ENCODE measurements at regions not wholly inside any gene's neighbourhood (a gene's known extent, or its start where the extent isn't known, plus 50 kb on each side); places are given as distances from the start of the nearest gene placed in this dataset.

- no peaks in the 10 kb centered on the region for H3K27me3 Mint-ChIP-seq (ENCODE audit: insufficient read depth)
- no peak for DNase-seq (ENCODE audit: low spot score)
- intact Hi-C loops (cut with micrococcal nuclease): no loop called here
- no peak overlapping the region for H3K4me3 Mint-ChIP-seq
- H3K36me3 Mint-ChIP-seq (ENCODE audit: low read depth): no peaks in the 10 kb centered on the region
- H3K9me3 Mint-ChIP-seq: no peaks in the 10 kb centered on the region
- H3K4me1 Mint-ChIP-seq (ENCODE audit: low read depth): no peaks in the 10 kb centered on the region
- H3K27ac Mint-ChIP-seq: no peak overlapping the region
Observed at GRCh38 chrX:129247642-129248041, 275.6 kb downstream of the SMARCA1 start.

DNA sequence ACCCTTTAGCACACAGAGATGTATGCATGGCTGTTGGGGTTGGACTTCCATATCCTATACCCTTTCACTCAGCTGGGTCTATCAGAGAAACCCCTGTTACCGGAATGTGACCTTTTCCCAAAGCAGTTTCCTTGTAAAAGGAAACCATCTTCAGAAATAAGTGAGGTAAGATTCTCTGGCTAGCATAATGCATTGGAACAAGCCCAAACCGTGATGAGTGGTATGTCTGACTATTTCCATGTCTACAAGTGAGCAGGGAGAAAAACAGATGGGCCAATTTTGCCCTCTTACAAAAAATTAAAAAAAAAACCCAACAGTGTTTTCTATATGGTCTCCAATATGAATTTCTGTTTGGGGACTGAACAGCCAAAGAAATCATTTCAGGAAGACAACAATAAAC lies 283.9 kb downstream of the SMARCA1 start:
- DNase-seq (ENCODE audit: low spot score): no peak
- Mint-ChIP-seq H3K9me3 (no peaks in the 10 kb centered on the region), H3K27ac (no peak overlapping the region), H3K36me3 (ENCODE audit: low read depth) (no peaks in the 10 kb centered on the region), H3K4me1 (ENCODE audit: low read depth) (no peaks in the 10 kb centered on the region), H3K27me3 (ENCODE audit: insufficient read depth) (no peaks in the 10 kb centered on the region), H3K4me3 (no peak overlapping the region)
- intact Hi-C loops (cut with micrococcal nuclease): no loop called here

GRCh38 chrX:129238011-129238410 lies 285.3 kb downstream of the SMARCA1 start:
- Mint-ChIP-seq H3K27ac (no peak overlapping the region), H3K4me1 (ENCODE audit: low read depth) (no peaks in the 10 kb centered on the region), H3K27me3 (ENCODE audit: insufficient read depth) (no peaks in the 10 kb centered on the region), H3K36me3 (ENCODE audit: low read depth) (no peaks in the 10 kb centered on the region), H3K9me3 (no peaks in the 10 kb centered on the region), H3K4me3 (no peak overlapping the region)
- intact Hi-C loops (cut with micrococcal nuclease): no loop called here
- no peak for DNase-seq (ENCODE audit: low spot score)

DNA sequence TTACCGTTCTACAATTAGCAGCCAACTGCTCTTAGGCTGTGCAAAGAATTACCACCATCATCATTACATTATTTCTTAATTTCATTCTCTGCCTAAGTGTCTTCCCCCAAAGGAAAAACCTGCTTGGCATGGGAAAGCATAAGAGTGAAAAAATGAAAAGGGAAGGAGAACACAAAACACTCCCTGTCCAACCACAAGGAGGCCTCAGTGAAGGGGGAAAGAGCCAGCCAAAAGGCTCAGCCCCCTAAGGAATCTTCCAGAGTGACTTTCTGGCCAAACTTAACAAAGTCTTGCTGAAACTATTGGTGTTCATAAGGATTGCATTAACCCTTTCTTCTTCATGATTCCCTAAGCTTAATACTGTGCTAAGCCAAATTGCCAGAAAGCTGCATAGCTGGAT lies 287.4 kb downstream of the SMARCA1 start:
- Mint-ChIP-seq H3K27ac (no peak overlapping the region), H3K9me3 (no peaks in the 10 kb centered on the region), H3K27me3 (ENCODE audit: insufficient read depth) (no peaks in the 10 kb centered on the region), H3K36me3 (ENCODE audit: low read depth) (no peaks in the 10 kb centered on the region), H3K4me1 (ENCODE audit: low read depth) (no peaks in the 10 kb centered on the region), H3K4me3 (no peak overlapping the region)
- DNase-seq (ENCODE audit: low spot score): no peak
- intact Hi-C loops (cut with micrococcal nuclease): no loop called here

- Mint-ChIP-seq H3K4me1 (ENCODE audit: low read depth) (no peaks in the 10 kb centered on the region), H3K9me3 (no peaks in the 10 kb centered on the region)
- no peak for DNase-seq (ENCODE audit: low spot score)
Observed at GRCh38 chrX:129233786-129234185, 289.5 kb downstream of the SMARCA1 start.

GRCh38 chrX:129230850-129231512 lies 292.3 kb downstream of the SMARCA1 start:
- Mint-ChIP-seq H3K36me3 (ENCODE audit: low read depth) (no peaks in the 10 kb centered on the region), H3K27me3 (ENCODE audit: insufficient read depth) (no peaks in the 10 kb centered on the region), H3K4me3 (no peak overlapping the region), H3K4me1 (ENCODE audit: low read depth) (no peaks in the 10 kb centered on the region), H3K9me3 (no peaks in the 10 kb centered on the region), H3K27ac (no peak overlapping the region)
- DNase-seq (ENCODE audit: low spot score): no peak
- intact Hi-C loops (cut with micrococcal nuclease): no loop called here

More at GRCh38 chrX:129233786-129234185, 289.5 kb downstream of the SMARCA1 start:
- Mint-ChIP-seq H3K27me3 (ENCODE audit: insufficient read depth) (no peaks in the 10 kb centered on the region), H3K36me3 (ENCODE audit: low read depth) (no peaks in the 10 kb centered on the region), H3K4me3 (no peak overlapping the region), H3K27ac (no peak overlapping the region)
- intact Hi-C loops (cut with micrococcal nuclease): no loop called here

DNA sequence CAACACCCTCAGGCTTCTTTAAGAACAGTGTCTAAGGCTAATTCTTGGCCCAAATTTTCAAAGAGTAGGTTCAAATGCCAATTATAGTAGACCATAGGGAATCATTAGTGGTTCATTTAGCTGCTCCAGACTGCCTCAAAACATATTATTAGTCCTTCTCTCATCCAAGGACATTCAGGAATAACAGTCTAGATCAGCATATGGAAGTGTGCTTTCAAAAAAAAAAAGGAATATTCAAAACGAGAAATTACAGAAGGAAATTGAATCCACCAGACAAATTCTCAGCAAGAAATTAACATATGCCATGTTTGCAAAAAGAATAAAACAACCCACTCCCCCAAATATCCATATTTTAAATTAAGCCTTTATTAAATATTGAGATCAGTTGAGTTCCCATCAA lies 293.1 kb downstream of the SMARCA1 start:
- intact Hi-C loops (cut with micrococcal nuclease): no loop called here
- Mint-ChIP-seq H3K27ac (no peak overlapping the region), H3K9me3 (no peaks in the 10 kb centered on the region), H3K36me3 (ENCODE audit: low read depth) (no peaks in the 10 kb centered on the region), H3K4me1 (ENCODE audit: low read depth) (no peaks in the 10 kb centered on the region), H3K4me3 (no peak overlapping the region), H3K27me3 (ENCODE audit: insufficient read depth) (no peaks in the 10 kb centered on the region)
- no peak for DNase-seq (ENCODE audit: low spot score)

DNA sequence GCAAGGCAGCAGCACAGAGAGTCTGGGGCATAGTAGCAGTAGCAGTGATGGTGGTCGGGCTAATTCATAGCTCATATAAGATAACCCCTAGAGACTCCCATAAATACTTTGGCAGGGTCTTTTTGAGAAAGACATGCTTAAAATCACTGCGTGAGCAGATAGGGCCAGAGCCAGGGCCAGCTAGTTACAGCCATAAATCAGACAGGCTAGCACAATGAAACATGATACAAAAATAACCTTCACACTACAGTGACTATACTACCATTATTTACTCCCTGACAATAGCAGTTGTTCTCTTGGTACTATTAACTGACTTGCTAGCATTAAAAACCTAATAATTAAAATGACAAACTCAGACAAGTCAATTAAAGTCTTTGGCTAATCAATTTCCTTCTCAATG lies 295.9 kb downstream of the SMARCA1 start:
- peaks cover 3% of the 10 kb centered on the region for H3K27me3 Mint-ChIP-seq (ENCODE audit: insufficient read depth)
- intact Hi-C loops (cut with micrococcal nuclease): no loop called here
- H3K36me3 Mint-ChIP-seq (ENCODE audit: low read depth): no peaks in the 10 kb centered on the region
- no peaks in the 10 kb centered on the region for H3K9me3 Mint-ChIP-seq
- H3K27ac Mint-ChIP-seq: no peak overlapping the region
- no peaks in the 10 kb centered on the region for H3K4me1 Mint-ChIP-seq (ENCODE audit: low read depth)
- H3K4me3 Mint-ChIP-seq: no peak overlapping the region
- no peak for DNase-seq (ENCODE audit: low spot score)

DNA sequence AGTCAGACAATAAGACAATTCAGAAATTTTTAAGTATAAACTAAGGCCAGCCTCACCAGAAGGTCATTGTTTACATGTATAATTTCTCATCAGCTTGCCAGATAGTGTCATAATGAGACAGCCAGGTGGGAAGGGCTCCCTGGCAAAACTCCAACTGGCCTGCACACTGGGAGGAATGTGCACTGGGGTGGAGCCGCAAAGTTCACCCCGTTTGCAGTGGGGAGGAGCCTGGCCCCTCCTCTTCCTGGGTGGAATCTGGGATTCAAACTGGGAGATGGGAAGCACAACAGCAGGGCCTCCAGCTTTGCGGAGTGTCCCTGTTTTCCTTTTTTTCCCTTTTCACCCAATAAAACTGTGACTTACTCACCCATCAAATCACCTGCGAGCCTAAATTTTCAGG lies 329.9 kb downstream of the SMARCA1 start:
- no peak for DNase-seq (ENCODE audit: low spot score)
- Mint-ChIP-seq H3K27ac (no peak overlapping the region), H3K27me3 (ENCODE audit: insufficient read depth) (no peaks in the 10 kb centered on the region)

GRCh38 chrX:129188231-129188630 lies 335.1 kb downstream of the SMARCA1 start:
- no peaks in the 10 kb centered on the region for H3K36me3 Mint-ChIP-seq (ENCODE audit: low read depth)
- no peak overlapping the region for H3K4me3 Mint-ChIP-seq
- H3K27ac Mint-ChIP-seq: no peak overlapping the region
- no peaks in the 10 kb centered on the region for H3K9me3 Mint-ChIP-seq
- intact Hi-C loops (cut with micrococcal nuclease): no loop called here
- no peak for DNase-seq (ENCODE audit: low spot score)
- no peaks in the 10 kb centered on the region for H3K4me1 Mint-ChIP-seq (ENCODE audit: low read depth)
- no peaks in the 10 kb centered on the region for H3K27me3 Mint-ChIP-seq (ENCODE audit: insufficient read depth)

More for the DNA sequence above, 329.9 kb downstream of the SMARCA1 start:
- intact Hi-C loops (cut with micrococcal nuclease): no loop called here
- Mint-ChIP-seq H3K36me3 (ENCODE audit: low read depth) (no peaks in the 10 kb centered on the region), H3K9me3 (no peaks in the 10 kb centered on the region), H3K4me1 (ENCODE audit: low read depth) (no peaks in the 10 kb centered on the region), H3K4me3 (no peak overlapping the region)

DNA sequence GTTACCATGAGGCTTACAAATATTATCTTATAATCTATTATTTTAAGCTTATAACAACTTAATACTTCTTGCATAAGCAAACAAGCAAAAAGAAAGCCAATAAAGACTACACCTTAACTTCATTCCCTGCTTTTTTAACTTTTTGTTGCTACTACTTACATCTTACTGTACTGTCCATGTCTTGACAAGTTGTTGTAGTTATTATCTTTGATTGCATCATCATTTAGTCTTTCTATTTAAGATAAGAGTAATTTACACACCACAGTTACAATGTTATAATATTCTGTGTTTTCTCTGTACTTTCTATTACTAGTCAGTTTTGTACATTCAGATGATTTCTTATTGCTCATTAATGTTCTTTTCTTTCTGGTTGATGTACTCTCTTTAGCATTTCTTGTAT lies 346.6 kb downstream of the SMARCA1 start:
- no peaks in the 10 kb centered on the region for H3K27me3 Mint-ChIP-seq (ENCODE audit: insufficient read depth)
- H3K27ac Mint-ChIP-seq: no peak overlapping the region
- no peak overlapping the region for H3K4me3 Mint-ChIP-seq
- intact Hi-C loops (cut with micrococcal nuclease): no loop called here
- H3K4me1 Mint-ChIP-seq (ENCODE audit: low read depth): no peaks in the 10 kb centered on the region
- no peak for DNase-seq (ENCODE audit: low spot score)
- no peaks in the 10 kb centered on the region for H3K36me3 Mint-ChIP-seq (ENCODE audit: low read depth)
- no peaks in the 10 kb centered on the region for H3K9me3 Mint-ChIP-seq

- no peaks in the 10 kb centered on the region for H3K4me1 Mint-ChIP-seq (ENCODE audit: low read depth)
- H3K27me3 Mint-ChIP-seq (ENCODE audit: insufficient read depth): no peaks in the 10 kb centered on the region
- H3K27ac Mint-ChIP-seq: no peak overlapping the region
- no peaks in the 10 kb centered on the region for H3K9me3 Mint-ChIP-seq
- H3K36me3 Mint-ChIP-seq (ENCODE audit: low read depth): no peaks in the 10 kb centered on the region
- no peak overlapping the region for H3K4me3 Mint-ChIP-seq
- intact Hi-C loops (cut with micrococcal nuclease): no loop called here
- DNase-seq (ENCODE audit: low spot score): no peak
Observed at GRCh38 chrX:129161108-129161507, 362.2 kb downstream of the SMARCA1 start.

DNA sequence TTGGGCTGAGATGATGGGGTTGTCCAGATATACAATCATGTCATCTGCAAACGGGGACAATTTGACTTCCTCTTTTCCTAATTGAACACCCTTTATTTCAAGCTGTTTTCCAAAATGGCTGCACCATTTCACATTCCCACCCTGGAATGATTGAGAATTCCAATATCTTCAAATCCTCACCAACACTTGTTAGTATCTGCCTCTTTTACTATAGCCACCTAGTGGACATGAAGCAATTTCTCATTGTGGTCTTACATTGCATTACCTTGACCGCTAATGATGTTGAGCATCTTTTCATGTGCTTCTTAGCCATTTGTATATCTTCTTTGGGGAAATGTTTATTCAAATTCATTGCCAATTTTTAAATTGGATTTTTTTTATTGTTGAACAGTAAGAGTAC lies 364.8 kb downstream of the SMARCA1 start:
- no peak overlapping the region for H3K27ac Mint-ChIP-seq
- H3K27me3 Mint-ChIP-seq (ENCODE audit: insufficient read depth): no peaks in the 10 kb centered on the region
- H3K4me3 Mint-ChIP-seq: no peak overlapping the region
- intact Hi-C loops (cut with micrococcal nuclease): no loop called here
- no peaks in the 10 kb centered on the region for H3K9me3 Mint-ChIP-seq
- no peak for DNase-seq (ENCODE audit: low spot score)
- no peaks in the 10 kb centered on the region for H3K36me3 Mint-ChIP-seq (ENCODE audit: low read depth)
- H3K4me1 Mint-ChIP-seq (ENCODE audit: low read depth): no peaks in the 10 kb centered on the region

DNA sequence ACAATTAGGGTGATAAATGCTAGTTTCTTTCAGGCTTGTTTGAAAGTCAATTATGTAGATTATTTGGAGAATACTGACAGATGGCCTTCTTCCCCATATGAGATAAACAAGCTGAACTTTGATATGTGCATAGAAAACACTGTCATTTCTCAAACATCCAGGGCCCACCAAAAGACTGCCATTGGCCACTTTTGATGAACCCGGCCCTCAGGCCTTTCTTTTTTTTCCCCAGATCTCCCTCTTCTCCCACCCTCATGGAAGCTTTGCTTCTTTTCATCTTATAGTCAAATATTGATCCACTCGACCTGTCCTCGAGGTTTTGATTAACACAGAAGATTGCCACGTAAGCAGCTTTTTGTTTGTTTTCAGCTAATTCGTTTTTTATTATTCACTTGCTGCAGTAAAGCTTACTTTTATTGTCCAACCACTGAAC lies 377.4 kb downstream of the SMARCA1 start:
- Mint-ChIP-seq H3K9me3 (no peaks in the 10 kb centered on the region), H3K27me3 (ENCODE audit: insufficient read depth) (no peaks in the 10 kb centered on the region), H3K36me3 (ENCODE audit: low read depth) (no peaks in the 10 kb centered on the region), H3K27ac (no peak overlapping the region), H3K4me1 (ENCODE audit: low read depth) (no peaks in the 10 kb centered on the region), H3K4me3 (no peak overlapping the region)
- intact Hi-C loops (cut with micrococcal nuclease): no loop called here
- no peak for DNase-seq (ENCODE audit: low spot score)

All from activated T-helper 1 cell treated with anti-CD3 and anti-CD28 coated beads, Interleukin-12 subunit alpha, Interleukin-12 subunit beta, Interleukin-2, Interleukin-4 antibody, amounts not matched to agents 30 ng/mL and 10 ng/mL and 1 ng/mL, durations not matched to agents 14 hours and 24 hours and 36 hours (primary cell).